ENCODE measurements at regions not wholly inside any gene's neighbourhood (a gene's known extent, or its start where the extent isn't known, plus 50 kb on each side); places are given as distances from the start of the nearest gene placed in this dataset.
"Not testable (repeated sequence)": the region's sequence is repeated elsewhere in the genome, so short reads cannot be mapped to it uniquely, and the experiment has no call there.

GRCh38 chr3:20836801-20837200 lies 650.8 kb upstream of the SGO1 start:
- DNase-seq (ENCODE audit: low read depth in 2 of 2) = no peak

- no peak for DNase-seq (ENCODE audit: low read depth in 2 of 2)
These were observed 647.0 kb upstream of the SGO1 start for GRCh38 chr3:20832963-20833362.

GRCh38 chr3:20822251-20822650 lies 636.2 kb upstream of the SGO1 start:
- DNase-seq (ENCODE audit: low read depth in 2 of 2) = no peak

GRCh38 chr3:20820872-20821271 lies 634.9 kb upstream of the SGO1 start:
- not testable (repeated sequence) for DNase-seq (ENCODE audit: low read depth in 2 of 2)

- no peak for DNase-seq (ENCODE audit: low read depth in 2 of 2)
These were observed 625.6 kb upstream of the SGO1 start for GRCh38 chr3:20811631-20812030.

- no peak for DNase-seq (ENCODE audit: low read depth in 2 of 2)
These were observed 625.0 kb upstream of the SGO1 start for GRCh38 chr3:20811006-20811405.

GRCh38 chr3:20810555-20810954 lies 624.5 kb upstream of the SGO1 start:
- DNase-seq (ENCODE audit: low read depth in 2 of 2) = no peak

- no peak for DNase-seq (ENCODE audit: low read depth in 2 of 2)
These were observed 623.4 kb upstream of the SGO1 start for GRCh38 chr3:20809356-20809755.

GRCh38 chr3:20808864-20809263 lies 622.9 kb upstream of the SGO1 start:
- DNase-seq (ENCODE audit: low read depth in 2 of 2) = no peak

- DNase-seq (ENCODE audit: low read depth in 2 of 2) = no peak
These were observed 612.7 kb upstream of the SGO1 start for GRCh38 chr3:20798666-20799065.

- no peak for DNase-seq (ENCODE audit: low read depth in 2 of 2)
These were observed 601.0 kb upstream of the SGO1 start for GRCh38 chr3:20787005-20787404.

- no peak for DNase-seq (ENCODE audit: low read depth in 2 of 2)
These were observed 590.7 kb upstream of the SGO1 start for GRCh38 chr3:20776692-20777091.

GRCh38 chr3:20776286-20776685 lies 590.3 kb upstream of the SGO1 start:
- DNase-seq (ENCODE audit: low read depth in 2 of 2) = no peak

GRCh38 chr3:20773320-20773984 lies 587.4 kb upstream of the SGO1 start:
- no peak for DNase-seq (ENCODE audit: low read depth in 2 of 2)

- DNase-seq (ENCODE audit: low read depth in 2 of 2) = no peak
These were observed 586.9 kb upstream of the SGO1 start for GRCh38 chr3:20772869-20773268.

GRCh38 chr3:20769430-20769829 lies 583.4 kb upstream of the SGO1 start:
- no peak for DNase-seq (ENCODE audit: low read depth in 2 of 2)

- no peak for DNase-seq (ENCODE audit: low read depth in 2 of 2)
These were observed 575.0 kb upstream of the SGO1 start for GRCh38 chr3:20760981-20761380.

- no peak for DNase-seq (ENCODE audit: low read depth in 2 of 2)
These were observed 566.4 kb upstream of the SGO1 start for GRCh38 chr3:20752416-20752815.

- no peak for DNase-seq (ENCODE audit: low read depth in 2 of 2)
These were observed 565.3 kb upstream of the SGO1 start for GRCh38 chr3:20751296-20751695.

- DNase-seq (ENCODE audit: low read depth in 2 of 2) = no peak
These were observed 561.7 kb upstream of the SGO1 start for GRCh38 chr3:20747741-20748140.

- no peak for DNase-seq (ENCODE audit: low read depth in 2 of 2)
These were observed 557.7 kb upstream of the SGO1 start for GRCh38 chr3:20743553-20744321.

- no peak for DNase-seq (ENCODE audit: low read depth in 2 of 2)
These were observed 557.0 kb upstream of the SGO1 start for GRCh38 chr3:20742903-20743552.

GRCh38 chr3:20741381-20741780 lies 555.4 kb upstream of the SGO1 start:
- no peak for DNase-seq (ENCODE audit: low read depth in 2 of 2)

All from activated CD4-positive, alpha-beta T cell treated with anti-CD3 and anti-CD28 coated beads for 24 hours (primary cell).